ENCODE measurements at regions not wholly inside any gene's neighbourhood (a gene's known extent, or its start where the extent isn't known, plus 50 kb on each side); places are given as distances from the start of the nearest gene placed in this dataset.

DNA sequence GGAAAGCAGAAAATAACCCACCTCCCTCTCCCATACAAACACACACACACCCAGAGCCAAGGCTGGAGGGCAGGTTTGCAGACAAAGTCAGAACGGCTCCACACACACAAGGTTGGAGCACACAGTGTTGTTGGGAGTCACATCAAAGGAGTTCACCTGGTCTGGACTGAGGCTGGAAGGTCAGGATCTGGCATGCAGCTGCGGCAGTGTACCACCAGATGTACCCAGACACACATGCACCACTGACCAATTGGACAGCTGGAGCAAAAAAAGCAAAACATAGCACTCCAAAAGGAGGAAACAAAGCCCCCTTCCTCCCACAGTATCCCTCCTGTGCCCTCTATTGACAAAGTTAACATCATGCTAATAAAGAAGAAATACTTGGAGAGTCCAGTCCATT, 94.6 kb upstream of the KIF2A start:
- DNase-seq = no peak
- Histone ChIP-seq H4K20me1 (ENCODE audit: insufficient read depth) (no peaks in the 10 kb centered on the region), H3K9ac (no peak overlapping the region), H3F3A (replicated peaks; ENCODE audit: insufficient read depth) (no peaks in the 10 kb centered on the region), H3K9me2 (no peaks in the 10 kb centered on the region), H3K4me1 (ENCODE audit: control insufficient read depth in 1 of 2, insufficient read depth in 2 of 2, low read depth in 1 of 2, low read length in 1 of 2) (peaks cover 0 to 2% of the 10 kb centered on the region in 2 experiments; a peak in 1 of 4 replicates), H3K4me2 (no peak overlapping the region), H3K4me3 (ENCODE audit: low read depth in 2 of 2, low read length in 1 of 2) (no peak overlapping the region), H2AFZ (ENCODE audit: low read depth) (no peak overlapping the region), H3K36me3 (replicated peaks in 1 of 2; ENCODE audit: control insufficient read depth in 1 of 2, insufficient read depth in 2 of 2, low read length in 1 of 2) (no peaks in the 10 kb centered on the region), H3K79me2 (ENCODE audit: insufficient read depth) (no peaks in the 10 kb centered on the region), H3K27ac (ENCODE audit: low read depth in 2 of 2, low read length in 1 of 2) (no peak overlapping the region), H3K27me3 (ENCODE audit: insufficient read depth) (peaks cover 4% of the 10 kb centered on the region; the same call in 1 of the 2 replicates), H3K9me3 (no peaks in the 10 kb centered on the region)
- CTCF ChIA-PET = no interaction called here
- POLR2A ChIA-PET = no interaction called here
- WGBS (ENCODE audit: low lambda C conversion rate) = 59% methylated on average over 2 of the region's 2 CpGs
- TF ChIP-seq, protein P1, sequence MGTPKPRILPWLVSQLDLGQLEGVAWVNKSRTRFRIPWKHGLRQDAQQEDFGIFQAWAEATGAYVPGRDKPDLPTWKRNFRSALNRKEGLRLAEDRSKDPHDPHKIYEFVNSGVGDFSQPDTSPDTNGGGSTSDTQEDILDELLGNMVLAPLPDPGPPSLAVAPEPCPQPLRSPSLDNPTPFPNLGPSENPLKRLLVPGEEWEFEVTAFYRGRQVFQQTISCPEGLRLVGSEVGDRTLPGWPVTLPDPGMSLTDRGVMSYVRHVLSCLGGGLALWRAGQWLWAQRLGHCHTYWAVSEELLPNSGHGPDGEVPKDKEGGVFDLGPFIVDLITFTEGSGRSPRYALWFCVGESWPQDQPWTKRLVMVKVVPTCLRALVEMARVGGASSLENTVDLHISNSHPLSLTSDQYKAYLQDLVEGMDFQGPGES (IDR thresholded peaks at IDR 0.05; ENCODE audit: low read depth, low read length) = no peak
- TF ChIP-seq TCF12 (IDR thresholded peaks at IDR 0.05) (no peak), JUND (IDR thresholded peaks at IDR 0.05) (no peak), FOSL2 (IDR thresholded peaks at IDR 0.05; ENCODE audit: borderline replicate concordance, low read depth) (no peak), YY1 (IDR thresholded peaks at IDR 0.05; ENCODE audit: low read depth) (no peak), POLR2AphosphoS5 (IDR thresholded peaks at IDR 0.05; ENCODE audit: low read depth, low read length) (no peak), MXI1 (IDR thresholded peaks at IDR 0.05; ENCODE audit: low read depth, low read length) (no peak), FOXJ3 (CRISPR knock-in tag; IDR thresholded peaks at IDR 0.05) (no peak), RFX5 (IDR thresholded peaks at IDR 0.05; ENCODE audit: low read length) (no peak), TEAD4 (IDR thresholded peaks at IDR 0.05; ENCODE audit: borderline replicate concordance, insufficient read depth) (no peak), GABPA (IDR thresholded peaks at IDR 0.05; ENCODE audit: low read depth) (no peak), RXRA (IDR thresholded peaks at IDR 0.05; ENCODE audit: borderline replicate concordance, low read depth) (no peak)
- TF ChIP-seq, protein P2, sequence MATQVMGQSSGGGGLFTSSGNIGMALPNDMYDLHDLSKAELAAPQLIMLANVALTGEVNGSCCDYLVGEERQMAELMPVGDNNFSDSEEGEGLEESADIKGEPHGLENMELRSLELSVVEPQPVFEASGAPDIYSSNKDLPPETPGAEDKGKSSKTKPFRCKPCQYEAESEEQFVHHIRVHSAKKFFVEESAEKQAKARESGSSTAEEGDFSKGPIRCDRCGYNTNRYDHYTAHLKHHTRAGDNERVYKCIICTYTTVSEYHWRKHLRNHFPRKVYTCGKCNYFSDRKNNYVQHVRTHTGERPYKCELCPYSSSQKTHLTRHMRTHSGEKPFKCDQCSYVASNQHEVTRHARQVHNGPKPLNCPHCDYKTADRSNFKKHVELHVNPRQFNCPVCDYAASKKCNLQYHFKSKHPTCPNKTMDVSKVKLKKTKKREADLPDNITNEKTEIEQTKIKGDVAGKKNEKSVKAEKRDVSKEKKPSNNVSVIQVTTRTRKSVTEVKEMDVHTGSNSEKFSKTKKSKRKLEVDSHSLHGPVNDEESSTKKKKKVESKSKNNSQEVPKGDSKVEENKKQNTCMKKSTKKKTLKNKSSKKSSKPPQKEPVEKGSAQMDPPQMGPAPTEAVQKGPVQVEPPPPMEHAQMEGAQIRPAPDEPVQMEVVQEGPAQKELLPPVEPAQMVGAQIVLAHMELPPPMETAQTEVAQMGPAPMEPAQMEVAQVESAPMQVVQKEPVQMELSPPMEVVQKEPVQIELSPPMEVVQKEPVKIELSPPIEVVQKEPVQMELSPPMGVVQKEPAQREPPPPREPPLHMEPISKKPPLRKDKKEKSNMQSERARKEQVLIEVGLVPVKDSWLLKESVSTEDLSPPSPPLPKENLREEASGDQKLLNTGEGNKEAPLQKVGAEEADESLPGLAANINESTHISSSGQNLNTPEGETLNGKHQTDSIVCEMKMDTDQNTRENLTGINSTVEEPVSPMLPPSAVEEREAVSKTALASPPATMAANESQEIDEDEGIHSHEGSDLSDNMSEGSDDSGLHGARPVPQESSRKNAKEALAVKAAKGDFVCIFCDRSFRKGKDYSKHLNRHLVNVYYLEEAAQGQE (IDR thresholded peaks at IDR 0.05; ENCODE audit: low read depth, low read length) = no peak

- Histone ChIP-seq H3K4me1 (ENCODE audit: control insufficient read depth in 1 of 2, insufficient read depth in 2 of 2, low read depth in 1 of 2, low read length in 1 of 2) (peaks cover 0 to 2% of the 10 kb centered on the region in 2 experiments; a peak in 1 of 4 replicates), H3K27me3 (ENCODE audit: insufficient read depth) (peaks cover 4% of the 10 kb centered on the region; the same call in 1 of the 2 replicates), H3K79me2 (ENCODE audit: insufficient read depth) (no peaks in the 10 kb centered on the region), H3K4me2 (no peak overlapping the region), H3K9me2 (no peaks in the 10 kb centered on the region), H2AFZ (ENCODE audit: low read depth) (no peak overlapping the region), H3F3A (replicated peaks; ENCODE audit: insufficient read depth) (no peaks in the 10 kb centered on the region), H3K9me3 (no peaks in the 10 kb centered on the region), H3K4me3 (ENCODE audit: low read depth in 2 of 2, low read length in 1 of 2) (no peak overlapping the region), H3K9ac (no peak overlapping the region), H4K20me1 (ENCODE audit: insufficient read depth) (no peaks in the 10 kb centered on the region), H3K27ac (ENCODE audit: low read depth in 2 of 2, low read length in 1 of 2) (no peak overlapping the region), H3K36me3 (replicated peaks in 1 of 2; ENCODE audit: control insufficient read depth in 1 of 2, insufficient read depth in 2 of 2, low read length in 1 of 2) (no peaks in the 10 kb centered on the region)
- DNase-seq = peak; percentile 8
- TF ChIP-seq GATA2 (CRISPR knock-in tag; IDR thresholded peaks at IDR 0.05) = peak; percentile 25; the same call in 1 of the 2 replicates
- TF ChIP-seq POLR2AphosphoS5 (IDR thresholded peaks at IDR 0.05; ENCODE audit: low read depth, low read length) = no peak
- TF ChIP-seq RAD21 (IDR thresholded peaks at IDR 0.05; ENCODE audit: low read length) = no peak
- no peak for TF ChIP-seq MEF2A (IDR thresholded peaks at IDR 0.05; ENCODE audit: borderline replicate concordance, low read depth)
- TF ChIP-seq JUND (IDR thresholded peaks at IDR 0.05) = no peak
- TF ChIP-seq RXRA (IDR thresholded peaks at IDR 0.05; ENCODE audit: borderline replicate concordance, low read depth) = no peak
- TF ChIP-seq RCOR1 (IDR thresholded peaks at IDR 0.05; ENCODE audit: low read length) = peak; percentile 76; the same call in 1 of the 2 replicates
- ChIA-PET POLR2A (no interaction called here), CTCF (no interaction called here)
- 64% methylated on average over 3 of the region's 3 CpGs for WGBS (ENCODE audit: low lambda C conversion rate)
Observed at GRCh38 chr5:62212648-62213047, 93.4 kb upstream of the KIF2A start.
